ENCODE measurements at regions not wholly inside any gene's neighbourhood (a gene's known extent, or its start where the extent isn't known, plus 50 kb on each side); places are given as distances from the start of the nearest gene placed in this dataset.
A peak's percentile ranks its signal among the peaks of the same experiment; 100 is the strongest.

DNA sequence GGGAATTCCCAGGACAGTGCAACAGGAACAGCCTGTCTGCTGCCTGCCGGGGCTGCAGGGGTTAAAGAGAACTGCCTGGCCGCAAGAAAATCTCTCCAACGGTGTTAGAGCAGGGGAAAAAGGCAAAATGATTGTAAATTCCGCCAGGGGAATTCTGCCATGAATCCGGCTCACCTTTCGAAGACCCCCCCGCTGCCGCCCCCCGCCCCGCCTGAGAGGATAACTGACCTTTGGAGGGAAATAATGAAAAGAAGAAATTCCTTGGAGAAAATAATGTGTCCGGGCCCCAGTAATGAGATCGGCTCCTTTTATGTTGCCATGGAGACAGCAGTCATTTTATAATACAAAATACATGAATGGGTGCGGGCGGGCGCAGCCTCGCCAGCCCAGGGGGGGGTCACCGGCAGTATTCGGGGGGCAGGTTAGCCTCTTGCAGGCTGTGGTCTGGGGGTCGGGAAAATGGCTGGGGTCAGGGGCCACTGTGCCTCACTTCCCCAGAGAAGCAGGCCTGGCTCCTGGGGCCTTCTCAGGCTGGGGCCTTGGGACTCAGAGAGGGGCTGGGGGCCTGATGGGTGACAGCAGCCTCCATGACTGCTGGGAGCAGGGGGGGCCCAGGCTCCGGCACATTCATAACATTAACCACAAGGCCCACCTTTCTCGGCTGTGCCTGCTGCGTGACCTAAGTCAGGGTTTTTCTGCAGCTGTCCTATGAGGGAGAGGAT is 228.1 kb downstream of the MN1 start:
- no peak for DNase-seq (ENCODE audit: low read depth)

DNA sequence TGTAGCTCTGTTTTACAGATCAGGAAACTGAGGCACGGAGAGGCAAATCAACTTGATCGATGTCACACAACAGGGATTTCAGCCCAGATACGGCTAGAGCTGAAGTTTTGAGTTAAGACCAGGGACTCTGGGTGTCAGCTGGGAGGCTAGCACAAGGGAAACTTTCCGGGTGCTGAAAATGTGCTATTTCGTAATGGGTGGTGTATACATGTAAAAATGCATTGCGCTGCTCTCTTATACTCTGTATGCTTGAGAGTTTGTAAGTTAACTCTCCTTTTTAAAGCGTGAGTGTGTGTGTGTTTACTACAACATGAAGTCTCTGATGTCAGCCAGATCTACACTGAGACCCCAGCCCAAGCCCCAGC is 227.6 kb downstream of the MN1 start:
- DNase-seq (ENCODE audit: low read depth): no peak

DNA sequence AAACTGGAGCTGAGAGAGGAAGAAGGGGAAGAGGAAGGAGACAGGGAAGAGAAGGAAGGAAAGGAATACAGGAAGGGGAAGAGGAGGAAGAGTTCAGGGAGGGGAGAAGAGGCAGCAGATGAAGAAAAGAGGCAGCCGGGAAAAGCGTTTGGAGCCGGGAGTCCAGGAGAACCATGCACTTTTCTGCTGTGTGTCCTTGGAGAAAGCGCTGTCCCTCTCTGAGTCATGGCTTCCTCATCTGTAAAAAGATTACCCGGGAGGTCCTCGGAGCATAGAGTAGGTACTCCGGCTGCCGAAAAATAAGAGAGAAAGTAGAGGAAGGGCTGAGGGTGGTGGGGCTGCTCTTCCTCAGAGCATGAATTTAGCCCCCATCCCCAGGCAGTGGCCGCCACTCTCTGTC is 226.9 kb downstream of the MN1 start:
- no peak for DNase-seq (ENCODE audit: low read depth)

DNA sequence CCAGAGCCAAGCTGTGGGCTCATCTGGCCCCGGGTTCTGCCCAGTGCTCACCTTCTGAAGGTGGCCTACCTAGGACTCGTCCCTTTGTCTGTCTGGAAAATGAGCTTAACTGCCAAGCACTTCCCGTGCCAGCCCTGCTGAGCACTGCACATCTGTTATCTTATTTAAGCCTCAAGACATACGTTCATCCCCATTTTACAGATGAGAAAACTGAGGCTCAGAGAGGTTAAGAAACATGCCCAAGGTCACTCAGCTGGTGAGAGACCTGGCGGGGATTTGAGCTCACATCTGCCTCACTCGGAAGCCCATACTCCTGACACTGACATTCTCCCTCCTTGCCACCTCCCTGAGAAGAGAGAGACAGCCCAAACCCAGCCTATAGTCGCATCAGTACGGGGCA is 226.2 kb downstream of the MN1 start:
- DNase-seq (ENCODE audit: low read depth): no peak

DNA sequence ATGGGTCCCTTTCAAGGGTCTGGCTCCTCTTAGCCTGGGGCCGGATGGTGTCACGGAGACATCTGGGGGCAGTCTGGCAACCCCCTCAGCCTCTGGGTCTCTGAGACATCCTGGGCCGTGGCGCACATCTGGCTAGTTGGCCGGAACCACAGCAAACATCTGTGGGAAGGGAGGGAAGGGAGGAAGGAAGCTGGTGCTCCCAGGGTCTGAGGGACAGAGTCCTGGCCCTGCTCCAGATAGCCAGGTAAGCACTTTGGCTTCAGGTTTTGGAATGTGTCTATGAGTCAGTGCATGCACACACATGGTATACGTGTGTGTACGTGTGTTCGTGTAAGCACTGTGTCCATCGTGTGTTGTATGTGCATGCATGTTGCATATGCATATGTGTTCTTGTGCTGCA is 225.1 kb downstream of the MN1 start:
- no peak for DNase-seq (ENCODE audit: low read depth)

DNA sequence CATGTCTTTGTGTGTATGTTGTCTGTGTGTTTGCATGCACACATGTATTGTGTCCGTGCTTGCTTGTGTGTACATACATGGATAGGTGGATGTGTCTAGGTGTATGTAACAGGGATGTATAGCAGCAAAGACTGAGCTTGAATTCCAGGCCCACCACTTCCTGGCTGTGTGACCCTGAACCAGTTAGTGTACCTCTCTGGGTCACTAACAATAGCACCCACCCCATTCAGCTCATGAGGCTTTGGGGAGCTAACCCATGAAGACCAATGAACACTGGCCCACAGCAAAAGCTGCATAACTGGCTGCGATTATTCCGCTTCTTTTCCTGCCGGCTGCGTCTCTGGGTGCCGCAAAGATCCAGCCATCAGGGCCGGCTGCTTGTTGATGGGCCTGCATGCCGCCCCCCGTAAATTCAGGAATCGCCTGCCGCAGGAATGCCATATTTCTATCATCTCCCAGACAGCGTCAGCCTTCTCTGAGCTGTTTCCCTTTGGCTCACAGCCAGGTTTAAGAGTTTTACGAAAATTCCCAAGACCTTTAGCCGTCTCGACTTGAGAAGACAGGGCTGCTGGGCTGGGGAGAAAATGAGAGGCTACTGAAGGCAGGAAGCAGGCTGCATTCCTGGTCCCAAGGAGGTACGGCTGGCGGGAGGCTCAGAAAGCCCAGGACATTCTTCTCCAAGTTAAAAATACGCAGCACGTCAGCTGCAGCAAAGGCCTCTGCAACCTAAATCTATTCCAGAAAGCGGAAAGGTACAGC is 224.6 kb downstream of the MN1 start:
- DNase-seq (ENCODE audit: low read depth): no peak

DNA sequence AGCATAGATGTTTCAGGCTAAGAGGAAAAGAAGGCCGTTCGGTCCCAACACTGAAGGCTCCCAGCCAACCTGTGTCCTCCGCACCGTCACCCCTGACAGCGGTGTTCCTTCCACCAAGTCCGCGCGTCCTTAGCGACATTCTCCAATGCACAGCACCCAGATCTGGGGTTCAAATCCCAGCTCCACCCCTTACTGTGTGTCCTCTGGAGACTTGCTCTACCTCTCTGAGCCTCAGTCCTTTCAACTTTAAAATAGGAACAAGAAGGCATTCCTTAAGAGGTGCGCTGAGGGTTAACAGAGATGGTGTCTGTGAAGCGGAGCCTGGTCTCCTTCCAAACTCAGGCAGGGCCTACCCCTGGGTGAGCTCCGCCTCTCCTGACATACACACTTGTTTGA is 224.0 kb downstream of the MN1 start:
- no peak for DNase-seq (ENCODE audit: low read depth)

DNA sequence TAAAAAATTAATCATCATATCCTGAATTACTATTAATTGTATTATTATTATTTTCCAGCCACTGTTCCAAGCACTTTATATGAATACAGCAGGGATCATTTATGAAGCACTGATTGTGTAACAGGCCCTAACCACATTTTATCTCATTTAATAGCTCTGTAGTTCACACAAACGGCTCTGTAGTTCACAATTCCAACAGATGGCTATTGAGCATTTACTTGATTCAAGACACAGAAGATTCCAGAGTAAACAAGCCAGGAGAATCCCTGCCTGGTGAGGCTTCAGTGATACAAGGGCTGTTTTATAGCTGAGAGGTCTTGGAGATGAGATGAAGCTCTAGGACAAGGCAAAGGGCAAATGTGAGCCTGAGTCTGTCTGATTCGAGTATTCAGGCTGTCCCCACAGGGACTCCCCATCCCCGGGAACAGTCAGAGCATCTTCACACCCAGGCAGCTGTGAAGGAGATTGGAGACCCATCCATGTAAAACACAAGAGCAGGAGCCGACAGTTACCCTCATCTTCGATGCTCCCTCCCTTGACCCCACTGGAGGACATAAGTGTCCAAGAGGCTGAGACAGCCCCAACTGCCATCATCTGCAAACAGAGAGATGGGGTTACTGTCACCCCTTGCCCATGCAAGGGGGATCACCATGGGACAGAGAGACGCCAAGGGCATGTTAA is 222.5 kb downstream of the MN1 start:
- DNase-seq (ENCODE audit: low read depth): no peak

DNA sequence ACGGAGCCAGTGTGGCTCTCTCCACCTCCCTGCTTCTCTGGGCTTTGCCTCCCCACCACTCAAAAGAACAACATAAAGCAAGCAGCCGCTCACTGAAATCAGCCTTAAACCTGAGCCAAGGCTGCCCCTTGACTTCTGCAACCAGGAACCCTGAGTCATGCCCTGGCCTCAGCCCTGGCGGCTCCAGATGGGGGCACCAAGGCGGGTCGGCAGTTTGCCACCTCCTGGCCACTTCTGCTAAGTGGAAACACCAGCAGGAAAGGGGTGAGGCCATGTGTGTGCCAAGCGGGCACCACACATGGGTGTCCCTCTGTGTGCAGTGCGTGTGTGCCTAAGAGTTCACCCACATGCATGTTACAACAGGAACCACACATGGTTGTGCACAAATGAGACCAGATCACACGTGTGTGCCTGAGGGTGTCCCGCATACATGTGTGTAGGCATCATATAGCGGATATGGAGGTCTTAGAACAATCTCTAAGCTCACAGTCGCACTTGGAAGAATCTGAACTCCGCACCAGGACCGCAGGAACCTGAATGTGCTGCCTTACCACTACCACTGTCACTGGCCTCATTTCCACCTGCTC is 221.2 kb downstream of the MN1 start:
- no peak for DNase-seq (ENCODE audit: low read depth)

DNA sequence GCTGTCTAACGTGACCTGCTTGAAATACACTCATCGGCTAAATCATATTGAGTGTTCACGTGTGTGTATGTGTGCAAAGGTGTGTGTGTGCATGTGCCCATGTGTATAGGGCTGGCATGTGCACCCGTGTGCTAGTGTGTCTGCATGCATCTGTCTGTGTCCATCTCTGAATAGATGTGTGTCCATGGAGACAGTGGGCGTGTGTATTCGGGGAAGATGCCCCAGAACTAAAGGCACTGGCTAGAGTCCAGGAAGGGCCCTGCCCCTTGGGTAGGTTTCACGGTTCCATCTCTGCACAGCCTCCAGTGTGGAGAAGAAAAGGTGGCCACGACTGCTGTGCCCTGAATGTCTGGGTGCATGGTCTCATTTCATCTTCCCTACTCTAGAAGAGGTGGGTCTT is 220.3 kb downstream of the MN1 start:
- DNase-seq (ENCODE audit: low read depth): no peak

DNA sequence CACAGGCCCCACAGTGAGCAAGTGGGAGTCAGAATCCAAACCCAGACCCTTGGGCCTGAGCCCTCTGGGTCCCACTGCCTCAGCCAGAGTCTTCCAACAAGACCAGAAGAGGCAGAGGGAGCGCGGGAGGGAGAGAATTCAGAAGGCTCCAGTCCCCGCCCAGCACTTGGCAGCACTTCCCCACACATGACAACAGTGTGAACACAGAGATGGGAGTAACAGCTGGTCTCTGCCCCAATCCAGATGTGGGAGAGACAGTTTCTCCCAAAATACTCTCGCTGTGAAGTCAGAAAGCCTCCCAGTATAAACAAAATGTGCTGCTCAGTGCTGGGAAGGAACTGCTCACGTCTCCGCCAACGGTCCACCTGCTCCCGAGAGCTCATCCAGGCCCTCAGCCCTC is 219.9 kb downstream of the MN1 start:
- no peak for DNase-seq (ENCODE audit: low read depth)

DNA sequence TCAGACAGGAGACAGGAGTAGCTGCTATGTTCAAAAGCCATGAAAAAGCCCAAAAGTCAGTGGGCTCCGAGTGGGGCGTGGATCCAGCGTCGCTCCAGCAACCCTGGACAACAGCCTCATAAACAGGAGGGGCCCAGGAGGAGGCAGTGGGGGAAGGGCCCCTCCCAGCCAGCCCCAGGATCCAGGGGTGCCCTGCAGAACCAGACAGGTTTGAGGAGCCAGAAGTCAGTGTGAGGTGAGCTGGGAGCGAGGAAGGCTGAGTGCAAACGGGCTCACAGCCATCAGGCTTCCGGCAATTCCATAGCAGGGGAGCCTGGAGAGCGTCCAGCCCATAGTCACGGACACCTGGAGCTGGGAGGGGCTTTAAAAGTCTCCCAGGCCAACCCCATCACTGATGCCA is 217.7 kb downstream of the MN1 start:
- no peak for DNase-seq (ENCODE audit: low read depth)

DNA sequence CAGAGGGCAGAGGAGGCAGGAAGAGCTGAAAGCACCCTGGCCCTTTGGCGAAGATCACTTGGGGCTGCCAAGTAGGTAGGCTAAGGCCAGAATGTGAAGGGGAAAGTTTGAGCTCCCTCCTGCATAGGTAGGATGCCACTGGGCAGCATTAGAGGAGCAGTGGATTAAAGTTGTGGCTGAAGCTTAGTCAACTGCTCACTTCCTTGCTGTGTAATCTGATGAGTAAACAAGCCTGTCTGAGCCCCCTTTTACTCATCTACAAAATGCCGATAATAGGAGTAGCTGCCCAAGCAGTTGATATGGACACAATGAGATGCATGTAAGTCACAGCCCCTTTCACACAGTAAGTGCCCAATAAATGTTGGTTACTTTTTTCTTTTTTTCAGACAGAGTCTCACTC is 216.4 kb downstream of the MN1 start:
- no peak for DNase-seq (ENCODE audit: low read depth)

DNA sequence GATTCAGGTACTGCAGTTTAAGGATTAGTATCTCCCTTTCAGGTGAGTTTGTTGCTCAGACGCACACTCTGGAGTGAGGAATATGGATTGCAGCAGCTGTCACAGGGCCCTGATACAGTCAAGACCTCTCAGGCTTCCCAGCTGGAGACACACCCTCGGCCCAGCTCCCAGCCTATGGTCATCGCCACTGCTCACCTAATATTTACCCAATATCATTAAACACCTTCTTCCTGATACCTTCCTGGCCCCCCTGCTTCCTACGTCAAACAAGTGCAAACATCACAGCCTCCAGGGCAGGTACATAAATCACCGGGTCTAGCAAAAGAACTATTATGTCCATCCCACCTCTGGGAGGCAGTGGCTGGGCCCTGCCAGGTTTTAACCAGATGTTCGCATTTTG is 213.3 kb downstream of the MN1 start:
- no peak for DNase-seq (ENCODE audit: low read depth)

DNA sequence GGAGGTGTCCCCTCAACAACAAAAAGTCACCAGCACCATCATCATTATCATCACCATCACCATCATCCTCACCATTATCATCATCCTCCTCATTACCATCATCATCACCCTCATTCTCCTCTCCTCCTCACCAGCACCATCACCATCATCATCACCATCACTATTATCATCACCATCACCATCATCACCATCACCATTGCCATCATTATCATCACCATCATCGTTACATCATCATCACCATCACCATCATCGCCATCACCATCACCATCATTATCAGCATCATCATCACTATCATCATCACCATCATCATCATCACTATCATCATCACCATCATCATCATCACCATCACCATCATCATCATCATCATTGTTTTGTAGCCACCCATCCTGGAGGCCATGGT is 212.6 kb downstream of the MN1 start:
- no peak for DNase-seq (ENCODE audit: low read depth)

DNA sequence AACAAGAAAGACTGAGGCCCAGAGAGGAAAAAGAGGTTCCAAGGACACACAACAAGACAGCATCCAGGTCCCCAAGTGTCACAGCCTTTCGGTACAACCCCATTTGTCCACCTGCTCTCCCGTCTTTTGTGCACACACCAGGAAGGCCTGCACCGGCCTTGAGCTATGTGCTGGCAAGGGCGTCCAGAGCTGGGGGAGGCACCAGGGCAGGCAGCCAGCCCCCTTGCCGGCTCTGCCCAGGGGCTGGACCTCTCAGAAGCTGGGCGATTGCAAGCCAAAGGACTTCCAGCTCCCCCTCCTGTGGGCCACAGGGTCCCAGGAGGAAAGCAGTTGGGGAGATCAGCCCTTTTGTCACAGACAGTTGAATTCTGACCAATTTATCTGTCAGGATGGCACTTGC is 210.5 kb downstream of the MN1 start:
- no peak for DNase-seq (ENCODE audit: low read depth)

DNA sequence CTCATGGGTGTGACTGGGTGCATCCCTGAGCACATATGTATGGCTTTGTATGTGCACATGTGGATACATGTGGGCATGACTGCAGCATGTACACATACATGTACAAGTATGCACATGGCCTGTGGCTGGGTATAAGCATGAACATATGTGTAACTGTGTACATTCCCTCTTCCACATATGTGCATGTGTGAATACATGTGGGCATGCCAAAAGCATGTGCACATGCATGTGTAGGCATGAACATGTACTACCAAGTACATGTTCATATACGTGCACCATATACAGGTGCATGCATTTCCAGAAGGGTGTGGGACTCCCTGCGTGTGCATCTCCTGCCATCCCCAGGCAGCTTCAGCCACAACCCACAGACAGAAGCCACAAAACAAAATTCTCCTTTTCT is 208.2 kb downstream of the MN1 start:
- no peak for DNase-seq (ENCODE audit: low read depth)

DNA sequence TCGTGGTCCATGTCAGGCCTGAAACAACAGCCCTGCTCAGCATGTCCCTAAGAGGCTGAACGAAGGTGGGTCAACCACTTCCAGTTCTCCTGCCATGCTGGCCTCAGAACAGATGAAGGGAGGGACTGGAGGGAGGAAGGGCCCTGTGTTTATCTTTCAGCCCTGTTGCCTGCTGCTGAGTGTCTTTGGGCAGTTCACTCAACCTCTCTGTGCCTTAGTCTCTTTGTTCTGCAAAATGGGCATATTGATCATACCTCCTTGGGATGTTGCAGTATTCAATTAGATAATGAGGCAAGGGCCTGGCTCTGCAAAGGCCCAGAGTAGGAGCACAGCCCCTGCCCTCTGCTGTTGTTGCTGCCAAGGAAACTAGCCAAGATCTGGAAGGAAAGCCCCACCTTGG is 207.5 kb downstream of the MN1 start:
- DNase-seq (ENCODE audit: low read depth): no peak

DNA sequence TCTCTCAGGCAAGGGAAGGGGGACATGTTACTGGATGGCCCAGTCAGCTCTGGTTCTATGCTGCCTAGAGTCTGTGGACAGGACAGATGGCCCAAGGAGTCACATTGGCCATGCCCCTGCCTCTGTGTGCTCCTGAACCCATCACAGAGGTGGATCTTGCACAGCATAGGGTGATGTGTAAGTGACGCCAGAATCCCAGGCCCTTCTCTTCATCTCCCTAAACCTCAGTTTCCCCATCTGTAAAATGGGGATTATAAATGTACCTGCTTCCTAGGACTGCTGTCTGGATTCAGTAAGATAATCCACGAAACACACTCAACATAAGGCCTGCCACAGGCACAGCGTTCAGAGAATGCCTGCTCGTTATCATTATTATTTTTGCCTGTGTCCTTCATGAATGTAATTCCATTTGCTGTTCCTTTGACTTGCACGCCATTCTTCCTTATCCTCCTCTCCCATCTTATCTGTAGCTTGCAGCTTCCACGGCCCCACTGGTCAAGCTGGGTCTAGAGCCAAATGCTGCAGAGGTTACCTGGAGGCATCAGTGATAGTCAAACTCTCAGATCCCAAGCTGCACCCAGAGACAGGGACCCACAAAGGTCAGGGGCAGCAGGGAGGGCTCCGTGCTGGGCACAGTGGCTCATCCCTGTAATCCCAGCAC is 207.0 kb downstream of the MN1 start:
- peak; percentile 52 for DNase-seq (ENCODE audit: low read depth)

DNA sequence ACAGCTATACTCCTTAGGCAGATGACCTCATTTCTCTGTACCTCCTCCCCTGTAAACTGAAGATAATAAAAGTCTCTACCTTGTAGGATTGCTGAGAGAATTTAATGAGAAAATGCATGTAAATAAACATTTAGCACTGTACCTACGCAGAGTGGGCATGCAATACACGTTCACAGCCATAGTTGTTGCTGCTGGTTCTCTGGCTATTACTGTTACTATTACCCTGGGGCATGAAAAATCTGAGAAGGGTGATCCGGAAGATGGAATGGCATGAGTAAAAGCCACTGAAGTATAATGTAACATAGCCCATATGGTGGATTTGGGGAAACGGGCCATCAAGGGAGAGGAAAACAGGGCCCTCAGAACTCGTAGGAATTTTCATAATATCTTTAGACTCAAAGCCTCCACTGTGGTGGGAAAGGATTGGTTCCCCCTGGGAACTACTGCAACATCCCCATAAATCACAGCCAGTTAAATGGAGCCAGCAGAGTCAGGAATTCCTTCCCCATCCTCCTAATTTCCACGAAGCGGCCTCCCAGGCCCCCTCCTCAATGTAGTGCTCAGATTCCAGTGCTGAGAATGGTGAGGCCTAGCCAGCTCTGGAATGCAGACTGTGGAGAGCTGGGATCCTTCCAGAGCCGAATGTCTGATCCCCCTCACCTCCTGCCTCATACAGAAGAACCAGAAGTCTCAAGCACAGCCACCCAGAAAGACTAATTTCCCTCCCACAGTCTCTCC is 205.3 kb downstream of the MN1 start:
- DNase-seq (ENCODE audit: low read depth): no peak

DNA sequence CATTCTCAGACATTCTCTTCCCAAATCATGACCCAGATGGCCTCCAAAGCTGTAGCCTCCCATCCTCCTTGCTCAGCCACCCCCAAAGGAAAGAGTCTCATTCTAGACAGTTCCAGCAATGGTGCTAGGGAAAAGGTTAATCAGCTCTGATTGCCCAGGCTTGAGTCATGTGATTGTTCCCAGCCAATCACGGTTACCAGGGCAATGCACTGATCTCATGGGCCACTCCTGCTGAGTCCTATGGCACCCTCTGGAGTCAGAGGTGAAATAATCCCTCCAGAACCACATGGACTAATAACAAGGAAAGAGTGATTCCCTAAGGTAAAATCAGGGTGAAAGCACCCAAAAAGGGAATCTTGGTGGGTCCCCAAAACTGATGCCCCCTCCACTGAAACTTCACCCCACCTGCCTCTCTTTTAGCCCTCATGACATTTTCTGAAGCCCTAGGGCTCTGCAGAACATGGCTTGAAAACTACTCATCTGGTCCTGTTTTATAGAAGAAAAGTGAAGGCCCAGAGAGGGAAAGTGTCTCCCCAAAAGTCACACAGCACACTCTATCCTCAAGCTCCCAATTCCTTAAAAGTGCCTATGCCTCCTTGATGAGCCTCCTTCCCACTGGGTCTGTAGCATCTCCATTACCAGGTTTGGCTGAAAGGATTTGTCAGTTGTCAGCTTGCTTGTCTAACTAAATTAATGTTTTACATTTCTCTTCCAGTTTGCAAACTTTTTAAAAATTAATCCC is 203.7 kb downstream of the MN1 start:
- peak; percentile 9 for DNase-seq (ENCODE audit: low read depth)

Measured in CMK (cell line).